Stomach (tissue), 8 donors: ENCODE measurements at regions not wholly inside any gene's neighbourhood (a gene's known extent, or its start where the extent isn't known, plus 50 kb on each side); places are given as distances from the start of the nearest gene placed in this dataset.

Source experiments
- DNase-seq, 2 donors: peaks; one replicate each; pipeline versions ENCODE4 v3.0.0 to v3.0.0-alpha.2; 2013 to 2019
- H3K27ac ChIP-seq, 5 donors: fragments of 200-600 bp in 4 of 5; sonication (generic) in 4 of 5; one replicate each; pipeline ENCODE4 v1.5.1; 2013 to 2019; ENCODE audit warnings: mild to moderate bottlenecking in 1 of 5, moderate library complexity in 1 of 5
- H3K27me3 ChIP-seq, 3 donors: fragments of 200-600 bp; sonication (generic); one replicate each; pipeline ENCODE4 v1.5.1; 2017 to 2019; ENCODE audit warnings: mixed run types in 1 of 3
- H3K36me3 ChIP-seq, 4 donors: fragments of 200-600 bp; sonication (generic); 1 replicate in 3 of 4; 2 replicates in 1 of 4; pipeline ENCODE4 v1.5.1; 2016 to 2019
- H3K4me1 ChIP-seq, 4 donors: fragments of 200-600 bp; sonication (generic); one replicate each; pipeline ENCODE4 v1.5.1; 2016 to 2019
- H3K4me3 ChIP-seq, 4 donors: fragments of 200-600 bp; sonication (generic) in 3 of 4; one replicate each; pipeline ENCODE4 v1.5.1; 2016 to 2019; ENCODE audit warnings: mild to moderate bottlenecking in 1 of 4
- H3K9me3 ChIP-seq, 4 donors: fragments of 200-600 bp; sonication (generic); one replicate each; pipeline ENCODE4 v1.5.1; 2016 to 2019
- CTCF ChIP-seq, 7 experiments: fragments of 450-650 bp in 4 of 7; fragments of 200-600 bp in 3 of 7; sonication (generic) in 3 of 7; IDR thresholded peaks; one replicate each; pipeline ENCODE4 v1.5.1; 2016 to 2019; ENCODE audit warnings: antibody characterized with exemption in 7 of 7, control low read depth in 2 of 7, mild to moderate bottlenecking in 1 of 7
- EP300 ChIP-seq: sonication (generic); formaldehyde crosslinking; IDR thresholded peaks from one replicate; pipeline ENCODE4 v1.6.1; 2017; ENCODE audit warnings: antibody characterized with exemption
- POLR2A ChIP-seq, 4 donors: fragments of 450-650 bp; IDR thresholded peaks; one replicate each; pipeline ENCODE4 v1.6.1; 2016; ENCODE audit warnings: antibody characterized with exemption in 4 of 4, control low read depth in 2 of 4, mild to moderate bottlenecking in 1 of 4, moderate library complexity in 1 of 4
- POLR2AphosphoS5 ChIP-seq, 3 donors: sonication (generic); formaldehyde crosslinking; IDR thresholded peaks; one replicate each; pipeline ENCODE4 v1.6.1; 2016; ENCODE audit warnings: antibody characterized with exemption in 3 of 3
- WGBS, 5 donors: extraction: QIAGEN DNeasy Blood & Tissue Kit in 3 of 5; methylation state at CpG; one replicate each; pipeline versions ENCODE4 v1.1.5 to v1.1.7; 2013 to 2018; 5-methylcytosine and 5-hydroxymethylcytosine counted together
- intact Hi-C: fragments of 100-400 bp; cut with DNase I; formaldehyde crosslinking; loops from one replicate; pipeline ENCODE4 v1.15.1; 2023; ENCODE audit warnings: low total_unique reads
- donor health status: healthy with polysubstance abuse.
- donor health status: Bipolar disorder and iron deficiency.
- donor health status: healthy.

- H3K4me1 ChIP-seq, result no peaks in the 10 kb centered on the region
- DNase-seq, result no peak
- H3K27ac ChIP-seq, result no peak overlapping the region
- no peak overlapping the region for H3K4me3 ChIP-seq
- TF ChIP-seq EP300, result no peak
- no peak for TF ChIP-seq CTCF (IDR thresholded peaks at IDR 0.05)
- TF ChIP-seq POLR2AphosphoS5 (IDR thresholded peaks at IDR 0.05), result no peak
- no peak for TF ChIP-seq POLR2A (IDR thresholded peaks at IDR 0.05)
- H3K36me3 ChIP-seq, result no peaks in the 10 kb centered on the region
- H3K27me3 ChIP-seq, result peaks cover 0 to 21% (median 0%) of the 10 kb centered on the region in 3 donors
- 91 to 100% (median 94%) methylated on average over 2 of the region's 2 CpGs for WGBS, 5 donors
- intact Hi-C loops, result no loop called here
- H3K9me3 ChIP-seq, result no peaks in the 10 kb centered on the region
These were observed 212.9 kb upstream of the SFSWAP start for GRCh38 chr12:131497966-131498365.

GRCh38 chr12:131499160-131499863, 211.6 kb upstream of the SFSWAP start:
- TF ChIP-seq POLR2A (IDR thresholded peaks at IDR 0.05), result no peak
- TF ChIP-seq EP300, result no peak
- no peak for TF ChIP-seq POLR2AphosphoS5 (IDR thresholded peaks at IDR 0.05)
- TF ChIP-seq CTCF (IDR thresholded peaks at IDR 0.05), result no peak
- no peaks in the 10 kb centered on the region for H3K9me3 ChIP-seq
- DNase-seq, result peak in 1 of 2 donors; percentile 39
- H3K27me3 ChIP-seq, result peaks cover 0 to 8% (median 0%) of the 10 kb centered on the region in 3 donors
- intact Hi-C loops, result no loop called here
- 64 to 82% (median 75%) methylated on average over 1 of the region's 1 CpG for WGBS, 5 donors
- H3K4me1 ChIP-seq, result no peaks in the 10 kb centered on the region
- H3K4me3 ChIP-seq, result no peak overlapping the region
- no peak overlapping the region for H3K27ac ChIP-seq
- H3K36me3 ChIP-seq, result no peaks in the 10 kb centered on the region

- no peaks in the 10 kb centered on the region for H3K4me1 ChIP-seq
- intact Hi-C loops, result no loop called here
These were observed 211.1 kb upstream of the SFSWAP start for GRCh38 chr12:131499864-131500190.

GRCh38 chr12:131500564-131500963, 210.3 kb upstream of the SFSWAP start:
- no peaks in the 10 kb centered on the region for H3K9me3 ChIP-seq

More at GRCh38 chr12:131499864-131500190, 211.1 kb upstream of the SFSWAP start:
- Histone ChIP-seq H3K4me3 (no peak overlapping the region), H3K27me3 (peaks cover 0 to 4% (median 0%) of the 10 kb centered on the region in 3 donors), H3K36me3 (no peaks in the 10 kb centered on the region), H3K9me3 (no peaks in the 10 kb centered on the region), H3K27ac (no peak overlapping the region)
- TF ChIP-seq POLR2AphosphoS5 (IDR thresholded peaks at IDR 0.05) (no peak), EP300 (no peak), CTCF (IDR thresholded peaks at IDR 0.05) (no peak), POLR2A (IDR thresholded peaks at IDR 0.05) (no peak)
- WGBS, 5 donors, result 21 to 55% (median 42%) methylated on average over 1 of the region's 1 CpG
- DNase-seq, result no peak

More at GRCh38 chr12:131500564-131500963, 210.3 kb upstream of the SFSWAP start:
- H3K27me3 ChIP-seq, result peaks cover 0 to 4% (median 0%) of the 10 kb centered on the region in 3 donors
- no peak for DNase-seq
- no peaks in the 10 kb centered on the region for H3K36me3 ChIP-seq
- no peaks in the 10 kb centered on the region for H3K4me1 ChIP-seq
- H3K4me3 ChIP-seq, result no peak overlapping the region
- intact Hi-C loops, result no loop called here
- TF ChIP-seq EP300 (no peak), POLR2A (IDR thresholded peaks at IDR 0.05) (no peak), POLR2AphosphoS5 (IDR thresholded peaks at IDR 0.05) (no peak), CTCF (IDR thresholded peaks at IDR 0.05) (no peak)
- 77 to 85% (median 80%) methylated on average over 10 of the region's 10 CpGs for WGBS, 5 donors
- no peak overlapping the region for H3K27ac ChIP-seq
